ENCODE measurements at regions not wholly inside any gene's neighbourhood (a gene's known extent, or its start where the extent isn't known, plus 50 kb on each side); places are given as distances from the start of the nearest gene placed in this dataset.

DNA sequence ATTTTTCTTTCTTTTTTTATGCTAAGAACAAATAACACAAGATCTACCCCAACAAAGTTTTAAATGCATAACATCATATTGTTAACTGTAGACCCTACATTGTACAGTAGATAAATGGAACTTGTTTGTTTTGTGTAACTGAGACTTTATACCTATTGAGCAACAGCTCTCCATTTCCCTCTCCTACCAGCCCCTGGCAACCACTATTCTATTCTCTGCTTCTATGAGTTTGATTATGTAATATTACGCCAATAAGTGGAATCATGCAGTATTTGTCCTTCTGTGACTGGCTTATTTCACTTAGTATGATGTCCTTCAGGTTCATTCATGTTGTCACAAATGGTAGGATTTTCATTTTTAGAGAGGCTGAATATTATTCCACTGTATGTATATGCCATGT, 308.2 kb upstream of the PRR16 start:
- Histone ChIP-seq H3K4me1 (ENCODE audit: insufficient read depth, low read length) (no peaks in the 10 kb centered on the region), H3K9ac (ENCODE audit: low read depth, low read length) (no peak overlapping the region), H4K20me1 (ENCODE audit: insufficient read depth, low read length) (no peaks in the 10 kb centered on the region), H3K79me2 (ENCODE audit: insufficient read depth, low read length) (no peaks in the 10 kb centered on the region), H2AFZ (ENCODE audit: low read depth, low read length) (no peak overlapping the region), H3K4me3 (ENCODE audit: low read depth in 1 of 2, low read length in 2 of 2) (no peak overlapping the region), H3K9me3 (ENCODE audit: insufficient read depth, low read length, severe bottlenecking) (no peaks in the 10 kb centered on the region), H3K27me3 (ENCODE audit: insufficient read depth, low read length, poor library complexity) (no peaks in the 10 kb centered on the region), H3K27ac (ENCODE audit: low read length) (no peak overlapping the region), H3K36me3 (ENCODE audit: insufficient read depth, low read length) (no peaks in the 10 kb centered on the region), H3K4me2 (ENCODE audit: insufficient read depth, low read length) (no peak overlapping the region)
- no peak for ATAC-seq (ENCODE audit: insufficient read depth, low read depth)
- TF ChIP-seq EZH2 (IDR thresholded peaks at IDR 0.05; ENCODE audit: borderline replicate concordance, low read depth, low read length, severe bottlenecking) = no peak
- TF ChIP-seq, protein P1, sequence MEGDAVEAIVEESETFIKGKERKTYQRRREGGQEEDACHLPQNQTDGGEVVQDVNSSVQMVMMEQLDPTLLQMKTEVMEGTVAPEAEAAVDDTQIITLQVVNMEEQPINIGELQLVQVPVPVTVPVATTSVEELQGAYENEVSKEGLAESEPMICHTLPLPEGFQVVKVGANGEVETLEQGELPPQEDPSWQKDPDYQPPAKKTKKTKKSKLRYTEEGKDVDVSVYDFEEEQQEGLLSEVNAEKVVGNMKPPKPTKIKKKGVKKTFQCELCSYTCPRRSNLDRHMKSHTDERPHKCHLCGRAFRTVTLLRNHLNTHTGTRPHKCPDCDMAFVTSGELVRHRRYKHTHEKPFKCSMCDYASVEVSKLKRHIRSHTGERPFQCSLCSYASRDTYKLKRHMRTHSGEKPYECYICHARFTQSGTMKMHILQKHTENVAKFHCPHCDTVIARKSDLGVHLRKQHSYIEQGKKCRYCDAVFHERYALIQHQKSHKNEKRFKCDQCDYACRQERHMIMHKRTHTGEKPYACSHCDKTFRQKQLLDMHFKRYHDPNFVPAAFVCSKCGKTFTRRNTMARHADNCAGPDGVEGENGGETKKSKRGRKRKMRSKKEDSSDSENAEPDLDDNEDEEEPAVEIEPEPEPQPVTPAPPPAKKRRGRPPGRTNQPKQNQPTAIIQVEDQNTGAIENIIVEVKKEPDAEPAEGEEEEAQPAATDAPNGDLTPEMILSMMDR (IDR thresholded peaks at IDR 0.05; ENCODE audit: borderline replicate concordance, extremely low read depth, low read length, poor library complexity, severe bottlenecking) = no peak
- DNase-seq = no peak

DNA sequence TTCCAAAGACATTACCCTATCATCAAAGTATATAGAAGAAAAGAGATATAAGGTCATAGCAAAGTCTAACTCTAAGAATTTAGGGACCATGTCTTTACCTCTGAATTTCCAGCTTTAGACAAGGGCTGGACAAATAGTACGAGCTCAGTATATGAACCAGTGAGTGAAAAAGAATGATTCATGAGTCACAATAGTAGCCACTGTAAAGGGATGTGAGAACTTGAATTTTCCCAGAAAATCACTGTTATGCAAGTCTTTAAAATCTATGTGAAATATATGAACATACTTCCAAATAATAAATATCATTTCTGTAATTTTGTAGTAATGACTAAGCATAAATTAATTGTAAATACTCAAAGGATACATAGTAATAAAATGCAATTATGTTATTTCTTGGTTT, 305.9 kb upstream of the PRR16 start:
- Histone ChIP-seq H3K79me2 (ENCODE audit: insufficient read depth, low read length) (no peaks in the 10 kb centered on the region), H3K27me3 (ENCODE audit: insufficient read depth, low read length, poor library complexity) (no peaks in the 10 kb centered on the region), H3K4me3 (ENCODE audit: low read depth in 1 of 2, low read length in 2 of 2) (no peak overlapping the region), H3K9me3 (ENCODE audit: insufficient read depth, low read length, severe bottlenecking) (no peaks in the 10 kb centered on the region), H3K27ac (ENCODE audit: low read length) (no peak overlapping the region), H3K36me3 (ENCODE audit: insufficient read depth, low read length) (no peaks in the 10 kb centered on the region), H2AFZ (ENCODE audit: low read depth, low read length) (no peak overlapping the region), H3K9ac (ENCODE audit: low read depth, low read length) (no peak overlapping the region), H3K4me2 (ENCODE audit: insufficient read depth, low read length) (no peak overlapping the region), H3K4me1 (ENCODE audit: insufficient read depth, low read length) (no peaks in the 10 kb centered on the region), H4K20me1 (ENCODE audit: insufficient read depth, low read length) (no peaks in the 10 kb centered on the region)
- TF ChIP-seq, protein P1 (IDR thresholded peaks at IDR 0.05; ENCODE audit: borderline replicate concordance, extremely low read depth, low read length, poor library complexity, severe bottlenecking) = no peak
- TF ChIP-seq EZH2 (IDR thresholded peaks at IDR 0.05; ENCODE audit: borderline replicate concordance, low read depth, low read length, severe bottlenecking) = no peak
- no peak for ATAC-seq (ENCODE audit: insufficient read depth, low read depth)
- no peak for DNase-seq

DNA sequence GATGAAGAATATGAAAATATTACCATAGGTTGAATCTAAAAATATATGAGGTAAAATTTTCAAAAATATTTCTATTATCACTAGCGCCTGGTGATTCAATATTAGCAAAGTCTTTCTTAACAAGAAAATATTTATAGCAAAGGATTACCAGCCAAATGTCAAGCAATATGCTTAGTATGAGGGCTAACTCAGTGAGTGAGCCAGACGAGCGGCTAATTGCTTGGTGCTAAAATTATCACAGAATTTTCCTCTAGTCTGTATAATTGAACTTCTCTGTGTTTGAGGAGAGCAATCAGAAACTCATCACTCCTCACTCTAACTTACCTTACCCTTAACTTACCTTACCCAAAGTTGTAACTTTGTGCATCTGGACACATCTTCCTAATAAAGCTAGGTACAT, 304.9 kb upstream of the PRR16 start:
- H2AFZ ChIP-seq (ENCODE audit: low read depth, low read length) = no peak overlapping the region

More for the DNA sequence above, 304.9 kb upstream of the PRR16 start:
- Histone ChIP-seq H3K4me1 (ENCODE audit: insufficient read depth, low read length) (no peaks in the 10 kb centered on the region), H3K4me3 (ENCODE audit: low read depth in 1 of 2, low read length in 2 of 2) (no peak overlapping the region), H3K4me2 (ENCODE audit: insufficient read depth, low read length) (no peak overlapping the region), H3K36me3 (ENCODE audit: insufficient read depth, low read length) (no peaks in the 10 kb centered on the region), H4K20me1 (ENCODE audit: insufficient read depth, low read length) (no peaks in the 10 kb centered on the region), H3K9ac (ENCODE audit: low read depth, low read length) (no peak overlapping the region), H3K9me3 (ENCODE audit: insufficient read depth, low read length, severe bottlenecking) (no peaks in the 10 kb centered on the region), H3K79me2 (ENCODE audit: insufficient read depth, low read length) (no peaks in the 10 kb centered on the region), H3K27ac (ENCODE audit: low read length) (no peak overlapping the region), H3K27me3 (ENCODE audit: insufficient read depth, low read length, poor library complexity) (no peaks in the 10 kb centered on the region)
- no peak for TF ChIP-seq EZH2 (IDR thresholded peaks at IDR 0.05; ENCODE audit: borderline replicate concordance, low read depth, low read length, severe bottlenecking)
- TF ChIP-seq, protein P1 (IDR thresholded peaks at IDR 0.05; ENCODE audit: borderline replicate concordance, extremely low read depth, low read length, poor library complexity, severe bottlenecking) = no peak
- no peak for DNase-seq
- ATAC-seq (ENCODE audit: insufficient read depth, low read depth) = no peak
